HEK293 (cell line): ENCODE measurements at regions not wholly inside any gene's neighbourhood (a gene's known extent, or its start where the extent isn't known, plus 50 kb on each side); places are given as distances from the start of the nearest gene placed in this dataset.

Experiments used
- CTCF ChIP-seq: fragments of 450-650 bp; formaldehyde crosslinking; IDR thresholded peaks from 2 replicates; pipeline ENCODE4 v1.5.1; 2016; ENCODE audit warnings: missing biosample characterization, missing genetic modification characterization
- PRDM2 ChIP-seq: fragments of 450-650 bp; formaldehyde crosslinking; IDR thresholded peaks from 2 replicates; pipeline ENCODE4 v1.5.1; 2016; ENCODE audit warnings: missing biosample characterization, missing genetic modification characterization, borderline replicate concordance
- ZBTB20 ChIP-seq: fragments of 450-650 bp; formaldehyde crosslinking; IDR thresholded peaks from 2 replicates; pipeline ENCODE4 v1.5.1; 2016; ENCODE audit warnings: missing biosample characterization, missing genetic modification characterization
- ZIC2 ChIP-seq: fragments of 450-650 bp; formaldehyde crosslinking; IDR thresholded peaks from 2 replicates; pipeline ENCODE4 v1.5.1; 2016; ENCODE audit warnings: missing biosample characterization, missing genetic modification characterization
- ZNF146 ChIP-seq: fragments of 450-650 bp; formaldehyde crosslinking; IDR thresholded peaks from 2 replicates; pipeline ENCODE4 v1.5.1; 2016; ENCODE audit warnings: missing biosample characterization, missing genetic modification characterization
- ZNF174 ChIP-seq: fragments of 450-650 bp; formaldehyde crosslinking; IDR thresholded peaks from 2 replicates; pipeline ENCODE4 v1.5.0; 2017; ENCODE audit warnings: missing biosample characterization, mild to moderate bottlenecking, missing genetic modification characterization
- ZNF785 ChIP-seq: fragments of 450-650 bp; formaldehyde crosslinking; IDR thresholded peaks from 2 replicates; pipeline ENCODE4 v1.5.1; 2016; ENCODE audit warnings: missing biosample characterization, missing genetic modification characterization

GRCh38 chr6:3538536-3538935 is 81.7 kb upstream of the SLC22A23 start:
- TF ChIP-seq ZBTB20, result no peak
- no peak for TF ChIP-seq ZNF174 (tag by site-specific recombination)
- no peak for TF ChIP-seq PRDM2 (tag by site-specific recombination)
- no peak for TF ChIP-seq ZNF146 (tag by site-specific recombination)
- no peak for TF ChIP-seq CTCF (tag by site-specific recombination)
- no peak for TF ChIP-seq ZNF785 (tag by site-specific recombination)
- no peak for TF ChIP-seq ZIC2
